ENCODE measurements at regions not wholly inside any gene's neighbourhood (a gene's known extent, or its start where the extent isn't known, plus 50 kb on each side); places are given as distances from the start of the nearest gene placed in this dataset.
A peak's percentile ranks its signal among the peaks of the same experiment; 100 is the strongest.

DNA sequence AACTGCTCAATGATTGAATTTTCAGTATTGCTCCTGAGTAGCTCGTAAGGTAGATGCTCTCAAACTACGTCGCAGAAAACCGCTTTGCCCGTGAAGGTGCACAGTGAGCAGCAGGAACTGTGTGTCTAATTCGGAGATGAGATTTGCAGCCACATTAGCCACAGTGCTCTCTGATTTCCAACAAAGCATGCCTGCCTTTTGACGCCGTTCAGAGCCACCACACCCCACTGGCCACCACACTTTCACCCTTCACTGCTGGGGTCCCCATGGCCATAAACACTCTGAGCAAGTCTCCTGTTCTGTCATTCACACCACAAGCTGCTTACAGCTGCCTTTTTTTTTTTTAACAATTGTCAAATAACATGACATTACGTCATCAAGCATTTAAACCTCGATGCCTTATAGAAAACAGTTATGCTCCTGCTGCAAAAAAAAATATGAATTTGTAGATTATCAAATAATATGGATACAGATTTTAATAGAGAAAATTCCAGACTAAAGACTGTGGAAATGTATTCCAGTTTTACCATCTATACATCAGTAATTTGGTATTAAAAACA, 578.8 kb upstream of the PFKP start:
- DNase-seq = no peak

- no peak for DNase-seq
These were observed 579.4 kb upstream of the PFKP start for GRCh38 chr10:2487921-2488320.

- DNase-seq = no peak
These were observed 588.7 kb upstream of the PFKP start for GRCh38 chr10:2478656-2479055.

GRCh38 chr10:2476812-2477553, 590.4 kb upstream of the PFKP start:
- DNase-seq = peak; percentile 51

DNA sequence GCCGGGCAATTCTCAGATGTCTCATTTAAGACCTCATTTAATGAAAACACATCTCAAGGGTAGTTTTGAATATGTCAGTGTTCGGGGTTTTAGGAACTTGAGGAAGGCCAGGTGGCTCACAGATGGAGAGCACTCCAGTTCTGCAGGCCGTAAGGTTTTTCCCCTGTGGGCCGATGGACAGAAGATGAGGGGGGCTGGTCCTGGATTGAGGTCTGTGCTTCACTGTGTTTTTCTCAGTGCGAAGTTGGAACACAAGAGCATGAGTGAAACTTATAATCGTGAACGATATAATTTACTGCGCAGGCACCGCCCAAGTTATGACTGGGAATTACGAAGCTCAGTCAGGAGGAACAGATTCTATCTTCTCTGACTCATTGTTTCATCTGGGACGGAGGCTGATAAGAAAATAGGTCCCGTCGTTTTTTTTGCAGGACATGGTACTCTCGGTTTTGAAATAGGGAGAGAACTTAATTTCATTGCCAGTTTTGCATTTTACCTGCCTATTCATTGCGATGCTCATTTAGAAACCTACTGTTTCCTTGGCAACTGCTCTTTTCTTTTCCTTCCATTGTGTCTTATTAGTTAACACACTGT, 591.0 kb upstream of the PFKP start:
- DNase-seq = peak; percentile 17

DNA sequence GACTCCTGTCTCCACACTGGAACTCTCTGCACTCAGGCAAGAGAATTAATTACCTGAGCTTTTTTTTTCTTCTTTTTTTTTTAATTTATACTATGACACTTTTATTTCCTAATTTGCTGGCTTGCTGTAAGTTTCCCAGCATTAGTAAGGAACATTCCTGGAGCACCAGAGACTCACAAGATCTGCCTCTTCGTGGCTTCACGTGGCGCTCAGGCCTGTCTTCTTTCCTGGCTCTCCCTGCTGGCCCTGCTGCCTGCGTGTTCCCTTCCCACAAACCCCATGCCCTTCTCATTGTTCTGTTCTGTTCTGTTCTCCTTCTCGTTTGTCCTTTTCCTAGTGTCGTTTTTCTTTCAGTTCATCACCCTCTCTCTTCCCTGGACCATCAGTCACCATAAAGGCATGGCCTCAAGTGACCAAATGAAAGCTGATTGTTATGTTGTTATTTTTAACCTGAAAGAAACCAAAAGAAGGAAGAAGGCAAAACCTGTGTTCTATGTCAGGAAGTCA, 591.6 kb upstream of the PFKP start:
- no peak for DNase-seq

DNA sequence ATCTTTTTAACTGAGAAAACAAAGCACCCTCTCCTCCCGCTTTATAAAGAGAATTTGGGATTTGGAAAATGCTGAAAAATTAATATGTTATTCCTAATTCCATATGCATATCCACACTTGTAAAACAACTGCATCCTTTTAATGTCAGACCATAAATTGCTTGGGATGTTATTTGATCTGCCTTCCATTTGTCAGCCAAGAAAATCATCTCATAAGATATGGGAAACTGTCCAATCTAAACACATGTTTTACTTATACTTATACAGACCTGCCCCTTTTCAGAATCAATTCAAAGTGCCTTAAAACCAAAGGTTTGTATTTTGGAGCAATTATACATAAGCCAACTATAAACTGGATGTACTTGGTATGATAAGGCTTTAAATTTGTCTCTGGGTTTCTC, 595.5 kb upstream of the PFKP start:
- DNase-seq = no peak

- DNase-seq = no peak
These were observed 597.5 kb upstream of the PFKP start for GRCh38 chr10:2469802-2470201.

- no peak for DNase-seq
These were observed 602.9 kb upstream of the PFKP start for GRCh38 chr10:2464483-2464882.

- no peak for DNase-seq
These were observed 604.0 kb upstream of the PFKP start for GRCh38 chr10:2463316-2463715.

DNA sequence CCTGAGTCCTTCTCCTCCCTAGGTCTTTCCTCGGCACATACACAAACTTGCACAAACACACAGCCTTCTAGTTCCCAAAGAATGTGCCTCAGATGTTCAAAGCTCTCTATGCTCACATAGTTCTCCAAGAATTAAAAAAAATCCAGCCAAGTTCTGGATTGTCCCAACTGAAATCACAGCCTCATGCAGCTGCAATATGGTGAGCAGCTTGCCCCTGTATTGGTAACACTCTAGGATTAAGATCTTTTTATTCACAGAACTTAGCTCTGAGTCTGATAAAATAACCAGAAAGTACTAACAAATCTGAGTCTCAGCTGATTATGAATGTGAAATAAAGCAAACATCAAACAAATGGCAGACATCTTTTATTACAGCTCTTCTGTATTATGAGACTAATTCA, 604.8 kb upstream of the PFKP start:
- no peak for DNase-seq

DNA sequence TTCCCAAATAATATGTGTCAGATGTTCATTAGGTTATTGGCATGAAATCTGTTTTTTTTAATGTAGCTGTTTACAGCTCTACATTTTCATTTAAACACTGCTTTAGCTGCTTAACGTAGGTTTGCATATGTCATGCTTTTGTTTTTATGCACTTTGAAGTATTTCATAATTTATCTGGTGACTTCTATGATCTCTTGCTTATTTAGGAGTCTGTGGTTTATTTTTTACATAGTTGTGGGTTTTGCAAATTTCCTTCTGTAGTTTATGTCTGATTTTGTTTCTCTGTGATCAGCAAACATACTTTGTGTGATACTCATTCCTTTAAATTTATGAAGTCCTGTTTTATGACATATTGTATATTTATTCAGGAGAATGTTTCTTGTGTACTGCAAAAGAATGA, 606.5 kb upstream of the PFKP start:
- DNase-seq = no peak

GRCh38 chr10:2459713-2460112, 607.6 kb upstream of the PFKP start:
- no peak for DNase-seq

DNA sequence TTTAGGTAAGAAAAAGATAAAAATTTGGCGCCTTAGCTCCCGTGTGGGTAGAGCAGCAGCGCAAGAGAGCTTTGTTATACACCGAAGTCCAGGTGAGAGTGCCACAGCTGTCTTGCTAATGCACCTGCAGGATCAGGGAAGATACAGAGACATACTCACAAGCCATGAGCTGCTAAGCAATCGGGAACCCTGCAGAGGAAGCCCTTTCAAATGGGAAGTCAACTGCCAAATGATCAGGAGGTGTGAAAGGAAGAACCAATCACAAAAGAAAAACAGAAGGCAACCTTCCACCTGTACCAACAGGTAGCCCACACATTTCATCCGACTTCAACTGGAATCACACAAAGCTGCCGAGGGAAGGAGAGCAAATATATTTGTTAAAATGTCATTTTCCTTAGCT, 610.5 kb upstream of the PFKP start:
- no peak for DNase-seq

GRCh38 chr10:2445370-2445769, 622.0 kb upstream of the PFKP start:
- DNase-seq = no peak

DNA sequence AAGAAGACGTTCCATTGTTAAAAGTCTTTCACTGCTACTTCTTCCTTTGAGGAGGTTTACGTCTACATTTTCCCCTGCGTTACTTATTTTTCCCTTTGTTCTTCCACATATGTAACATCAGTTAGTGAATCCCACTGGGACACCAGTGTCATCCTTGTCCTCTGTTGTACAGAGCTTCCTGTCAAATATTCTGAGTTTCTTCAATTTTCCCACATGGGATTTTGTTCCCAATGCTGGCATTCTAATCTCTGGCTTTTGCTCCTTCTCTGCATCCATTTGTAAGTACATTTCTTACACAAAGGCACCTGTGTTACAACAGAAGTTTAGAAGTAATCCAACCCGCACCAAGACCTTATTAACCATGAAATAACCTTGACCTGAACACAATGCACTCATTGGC, 627.4 kb upstream of the PFKP start:
- DNase-seq = no peak

- DNase-seq = no peak
These were observed 628.3 kb upstream of the PFKP start for GRCh38 chr10:2439000-2439399.

DNA sequence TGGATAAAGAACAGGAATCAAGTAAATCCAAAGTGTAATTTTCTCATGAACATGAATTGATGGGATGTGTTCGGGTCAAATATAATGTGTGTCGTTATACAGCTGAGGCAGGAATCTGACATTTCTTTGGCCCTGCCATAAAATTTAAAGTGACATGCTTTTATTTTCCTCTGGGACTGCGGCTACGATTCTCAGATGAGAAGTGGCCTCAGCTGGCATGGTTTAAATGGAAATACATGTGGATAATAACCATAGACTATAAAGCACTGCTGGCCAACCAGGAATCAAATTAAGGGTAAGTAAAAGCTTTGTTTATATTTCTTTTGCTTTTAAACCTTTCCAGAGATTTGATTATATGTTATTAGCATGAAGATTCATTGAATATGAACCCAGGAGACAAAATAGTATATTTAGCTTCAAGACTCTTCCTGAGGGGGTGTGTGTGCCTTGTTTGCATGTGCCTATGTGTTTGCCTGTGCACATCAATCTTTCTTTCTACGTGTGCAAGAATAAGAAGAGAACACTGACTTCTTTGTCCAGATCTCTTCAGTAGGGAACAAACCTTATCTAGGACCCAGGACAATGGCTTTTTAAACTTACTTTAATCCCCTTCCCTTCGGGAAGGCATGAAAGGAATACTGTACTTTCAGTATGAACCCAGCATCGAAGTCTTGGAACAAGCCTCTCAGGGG, 629.0 kb upstream of the PFKP start:
- DNase-seq = no peak

- DNase-seq = no peak
These were observed 630.4 kb upstream of the PFKP start for GRCh38 chr10:2436933-2437332.

- DNase-seq = no peak
These were observed 635.4 kb upstream of the PFKP start for GRCh38 chr10:2431961-2432360.

DNA sequence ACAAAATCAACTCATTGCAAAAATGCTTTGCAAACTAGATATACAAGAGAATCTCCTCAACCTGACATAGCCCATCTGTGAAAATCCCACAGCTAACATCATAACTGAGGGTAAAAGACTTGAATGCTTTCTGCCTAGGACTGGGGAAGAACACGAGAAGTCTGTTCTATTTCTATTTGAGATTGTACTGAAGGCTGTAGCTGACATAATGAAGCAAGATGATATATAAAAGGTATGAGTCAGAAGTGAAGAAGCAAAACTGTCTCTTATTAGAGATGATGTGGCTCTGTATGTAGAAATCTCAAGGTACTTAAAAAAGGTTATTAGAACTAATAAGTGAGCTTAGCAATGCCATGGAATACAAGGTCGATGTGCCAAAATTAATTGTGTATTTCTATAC, 639.9 kb upstream of the PFKP start:
- no peak for DNase-seq

DNA sequence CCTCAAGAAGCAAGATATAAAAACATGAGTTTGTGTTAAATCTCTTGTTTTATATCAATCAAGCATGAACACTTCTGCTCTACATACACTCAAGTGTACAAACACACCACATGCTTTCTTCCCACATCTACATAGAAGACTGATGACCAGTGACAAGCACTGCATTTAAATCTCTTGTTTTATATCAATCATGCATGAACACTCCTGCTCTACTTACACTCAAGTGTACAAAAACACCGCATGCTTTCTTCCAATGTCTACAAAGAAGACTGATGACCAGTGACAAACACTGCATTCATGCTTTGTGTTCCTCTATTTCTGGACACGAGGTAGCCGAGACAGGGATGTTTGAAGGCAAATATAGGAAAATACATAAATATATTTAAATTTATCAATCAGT, 642.0 kb upstream of the PFKP start:
- no peak for DNase-seq

DNA sequence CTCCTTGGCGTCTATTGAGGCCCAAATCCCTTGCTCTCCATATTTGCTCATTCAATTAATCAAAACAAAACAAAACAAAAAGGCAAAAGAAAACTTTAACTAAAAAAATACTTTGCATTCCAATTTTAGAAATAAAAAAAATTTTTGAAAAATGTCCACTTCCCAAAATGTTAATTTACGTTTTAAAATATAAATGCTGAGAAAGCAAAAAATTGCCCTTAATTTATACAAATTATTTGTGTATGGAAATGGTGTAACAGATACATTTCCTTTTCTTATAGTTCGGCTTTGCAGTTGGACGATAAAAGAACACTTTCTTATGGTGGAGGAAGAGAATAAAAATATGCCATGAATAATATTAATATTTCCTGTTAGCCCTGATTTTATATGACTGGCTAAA, 652.8 kb upstream of the PFKP start:
- DNase-seq = no peak

DNA sequence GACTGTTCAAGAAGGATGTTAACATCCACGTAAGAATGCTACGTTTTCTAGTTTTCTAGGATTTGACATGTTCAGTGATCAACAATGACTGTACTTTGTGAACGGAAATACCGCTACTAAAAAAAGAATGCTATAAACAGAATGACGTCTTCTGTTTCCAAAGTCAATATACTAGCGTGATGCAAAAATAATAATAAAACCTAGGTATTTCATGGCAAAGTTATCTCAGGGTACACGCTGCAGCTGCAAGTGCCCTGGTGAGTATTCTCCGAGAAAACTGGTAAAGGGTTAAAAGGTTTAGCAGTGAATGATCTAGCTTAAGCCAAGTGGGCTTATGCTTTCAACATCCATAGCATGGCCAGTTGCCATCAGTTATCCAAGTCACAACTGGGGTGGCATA, 653.3 kb upstream of the PFKP start:
- DNase-seq = no peak

Measured in NCI-H524 treated with DMSO at 0.1 percent for 48 hours (cell line).